HG03025 (cell line): ENCODE measurements at regions not wholly inside any gene's neighbourhood (a gene's known extent, or its start where the extent isn't known, plus 50 kb on each side); places are given as distances from the start of the nearest gene placed in this dataset.
"Not testable (repeated sequence)": the region's sequence is repeated elsewhere in the genome, so short reads cannot be mapped to it uniquely, and the experiment has no call there.

Experiments used
- ATAC-seq: cut with Tn5 transposase; IDR thresholded peaks from one replicate; pipeline ENCODE4 v1.9.1; 2021; ENCODE audit warnings: mild to moderate bottlenecking, moderate library complexity; ENCODE audit not compliant: unreplicated experiment, low FRiP score

- no peak for ATAC-seq
Observed at GRCh38 chr6:71049198-71049770, 92.4 kb upstream of the B3GAT2 start.

GRCh38 chr6:71053475-71053874 is 96.6 kb upstream of the B3GAT2 start:
- ATAC-seq = no peak

DNA sequence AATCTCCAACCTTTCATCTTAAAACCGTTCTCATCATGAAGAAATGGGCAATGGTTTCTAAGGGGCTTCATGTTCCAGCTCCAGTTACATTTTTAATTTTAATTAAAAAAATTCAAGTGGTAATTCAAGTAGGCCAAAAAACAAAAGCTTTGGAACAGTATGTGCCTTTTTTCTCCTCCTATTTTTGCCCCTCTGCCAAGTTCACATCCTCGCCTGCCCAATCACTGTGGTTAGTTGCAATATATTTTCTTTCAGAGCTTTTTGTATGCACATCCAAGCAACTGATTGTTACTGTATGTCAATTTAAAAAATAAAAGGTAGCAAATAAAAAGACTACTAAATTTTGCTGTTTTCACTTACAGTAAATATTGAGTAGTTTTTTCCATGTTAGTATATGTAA is 99.8 kb upstream of the B3GAT2 start:
- ATAC-seq = no peak

DNA sequence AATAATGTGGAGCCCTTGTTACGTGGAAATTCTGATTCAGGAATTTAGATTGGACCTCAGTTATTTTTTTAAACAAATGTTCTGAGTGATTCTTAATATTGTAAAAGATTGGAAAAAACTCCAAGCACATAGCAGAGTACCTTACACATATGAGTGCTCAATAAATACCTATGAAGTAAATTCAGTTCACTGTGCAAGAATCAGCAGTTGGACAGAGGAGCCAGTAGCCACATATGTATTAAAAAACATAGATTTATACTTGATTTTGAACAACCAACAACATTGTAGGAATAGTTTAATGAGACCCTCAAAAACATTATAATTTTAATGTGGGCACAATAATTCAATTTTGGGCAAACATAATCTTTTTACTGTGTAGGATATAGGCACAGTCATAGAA is 109.3 kb upstream of the B3GAT2 start:
- no peak for ATAC-seq

DNA sequence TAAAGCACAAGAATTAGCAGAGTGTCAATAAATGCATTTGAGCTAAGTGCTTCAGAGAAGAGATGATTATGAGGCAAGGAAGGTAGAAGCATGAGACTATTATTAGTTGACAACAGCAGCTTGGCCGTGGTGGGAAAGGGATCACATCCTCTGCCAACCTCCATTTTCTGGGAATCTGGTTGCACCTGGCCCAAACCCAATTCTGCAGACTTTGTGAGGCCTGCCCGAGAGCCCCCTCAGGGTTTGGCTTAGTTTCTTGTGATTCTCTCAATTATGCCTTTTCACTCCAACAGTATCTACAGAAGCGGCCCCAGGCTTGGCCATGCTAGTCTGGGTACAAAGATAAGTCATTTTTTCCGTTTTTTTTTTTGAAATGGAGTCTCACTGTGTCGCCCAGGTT is 111.0 kb upstream of the B3GAT2 start:
- no peak for ATAC-seq

DNA sequence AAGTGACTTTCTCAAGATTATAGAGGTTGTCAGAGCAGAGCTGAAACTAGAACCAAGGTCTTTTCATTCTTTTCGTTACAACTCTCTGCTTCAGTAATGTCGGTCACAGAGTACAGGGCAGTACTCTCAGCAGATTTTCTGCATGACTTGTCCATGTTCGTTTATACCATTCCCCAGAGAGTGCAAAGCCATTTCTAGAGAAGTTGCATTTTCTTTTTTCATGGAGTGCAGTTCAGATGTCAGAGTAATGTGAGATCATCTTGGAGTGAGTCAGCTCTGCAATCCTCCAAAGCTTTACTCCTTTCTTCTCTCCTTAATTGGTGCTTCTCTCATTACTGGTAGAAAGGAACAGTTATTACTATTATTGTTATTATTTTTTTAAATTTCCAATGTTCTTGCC is 115.6 kb upstream of the B3GAT2 start:
- no peak for ATAC-seq

- ATAC-seq = no peak
Observed at GRCh38 chr6:71077655-71078054, 120.8 kb upstream of the B3GAT2 start.

DNA sequence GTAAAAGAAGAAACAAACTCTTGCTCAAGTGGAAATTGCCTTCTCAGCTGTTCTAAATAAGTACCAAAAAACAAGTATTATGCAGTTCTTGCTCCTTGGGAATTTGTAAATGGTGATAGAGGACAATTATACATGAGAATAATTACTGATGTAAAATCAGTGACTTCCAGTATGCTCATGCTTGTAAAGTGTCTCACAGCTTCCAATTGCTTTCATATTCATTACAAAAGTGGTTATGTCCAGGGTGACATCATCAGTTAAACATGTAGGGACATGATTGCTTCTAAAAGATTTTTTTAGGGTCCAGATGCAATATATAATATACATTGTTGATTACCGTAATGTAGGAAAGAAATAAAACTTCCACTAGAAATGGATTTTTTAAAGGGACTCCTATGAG is 122.8 kb upstream of the B3GAT2 start:
- ATAC-seq = no peak

GRCh38 chr6:71080133-71080532 is 123.3 kb upstream of the B3GAT2 start:
- ATAC-seq = no peak

DNA sequence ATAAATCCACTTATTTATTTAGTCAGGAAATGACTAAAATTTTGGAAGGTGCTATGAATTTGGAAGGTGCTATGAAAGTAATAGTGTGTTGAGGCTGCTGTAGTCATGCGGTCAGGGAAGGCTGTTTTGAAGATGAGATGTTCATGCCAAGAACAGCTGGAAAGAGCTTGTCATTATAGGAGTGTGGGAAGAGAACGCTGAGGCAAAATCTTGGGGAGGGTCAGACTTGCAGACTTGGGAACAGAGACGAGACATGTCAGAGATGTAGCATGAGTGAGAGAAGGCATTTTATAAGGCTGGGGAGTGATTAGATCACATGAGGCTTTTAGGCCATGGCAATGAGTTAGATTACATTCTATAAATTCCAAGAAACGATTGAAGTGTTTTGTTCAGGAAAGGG is 124.0 kb upstream of the B3GAT2 start:
- no peak for ATAC-seq

GRCh38 chr6:71082033-71082650 is 125.3 kb upstream of the B3GAT2 start:
- ATAC-seq = no peak

DNA sequence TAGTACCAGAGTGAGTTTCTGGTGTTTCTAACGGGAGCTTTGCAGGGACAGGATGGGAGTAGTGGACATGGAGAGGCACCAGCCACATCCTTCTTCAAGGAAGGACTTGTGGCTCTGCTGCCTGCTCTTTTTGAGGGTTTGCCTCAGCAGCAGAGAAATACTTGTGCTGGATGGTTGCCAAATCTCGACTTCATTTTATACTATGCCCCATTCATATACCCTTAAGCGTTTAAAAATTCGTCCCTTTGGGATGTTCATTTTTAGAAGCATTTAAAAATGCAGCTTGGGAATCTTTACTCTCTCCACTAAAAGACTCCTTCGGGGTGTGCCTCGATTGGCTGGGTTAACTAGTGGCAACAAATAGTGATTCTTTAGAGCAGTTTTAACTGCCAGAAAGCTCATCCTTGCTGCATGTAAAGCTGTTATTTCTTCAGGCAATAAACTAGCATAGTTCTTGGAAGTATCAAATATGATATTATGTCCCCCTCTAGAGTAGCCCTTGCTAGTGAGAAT is 126.5 kb upstream of the B3GAT2 start:
- no peak for ATAC-seq

DNA sequence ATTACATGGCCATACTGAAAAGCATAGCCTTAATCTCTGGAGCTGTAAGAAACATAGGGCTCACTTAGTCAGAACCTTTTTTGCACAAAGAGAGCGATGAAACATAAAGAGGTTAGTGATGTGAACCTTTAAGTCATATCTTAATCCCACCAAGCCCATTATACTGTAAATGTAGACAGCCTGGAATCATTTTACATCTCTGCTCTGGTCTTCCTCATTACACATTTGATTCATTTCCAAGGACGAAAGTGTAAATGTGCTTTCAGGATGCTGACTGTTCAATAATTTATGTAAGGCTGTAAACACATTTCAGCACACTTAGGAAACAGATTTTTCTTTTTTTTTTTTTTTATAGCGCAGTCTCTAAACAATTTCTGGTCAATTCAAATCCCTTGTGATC is 131.3 kb upstream of the B3GAT2 start:
- no peak for ATAC-seq

DNA sequence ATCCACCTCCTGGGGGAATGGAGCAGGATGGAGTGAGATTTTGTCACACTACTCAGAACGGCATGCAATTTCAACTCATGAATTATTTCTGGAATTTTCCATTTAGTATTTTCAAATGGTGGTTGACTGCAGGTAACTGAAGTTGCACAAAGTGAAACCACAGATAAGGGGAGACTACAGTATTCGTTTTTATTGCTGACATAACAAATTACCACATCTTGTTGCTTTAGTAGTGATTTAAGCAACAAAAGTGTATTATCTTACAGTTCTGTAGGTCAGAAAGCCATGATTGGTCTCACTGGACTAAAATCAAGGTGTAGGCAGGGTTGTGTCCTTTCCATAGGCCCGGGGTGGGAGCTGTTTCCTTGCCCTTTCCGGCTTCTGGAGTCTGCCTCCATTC is 133.4 kb upstream of the B3GAT2 start:
- no peak for ATAC-seq

DNA sequence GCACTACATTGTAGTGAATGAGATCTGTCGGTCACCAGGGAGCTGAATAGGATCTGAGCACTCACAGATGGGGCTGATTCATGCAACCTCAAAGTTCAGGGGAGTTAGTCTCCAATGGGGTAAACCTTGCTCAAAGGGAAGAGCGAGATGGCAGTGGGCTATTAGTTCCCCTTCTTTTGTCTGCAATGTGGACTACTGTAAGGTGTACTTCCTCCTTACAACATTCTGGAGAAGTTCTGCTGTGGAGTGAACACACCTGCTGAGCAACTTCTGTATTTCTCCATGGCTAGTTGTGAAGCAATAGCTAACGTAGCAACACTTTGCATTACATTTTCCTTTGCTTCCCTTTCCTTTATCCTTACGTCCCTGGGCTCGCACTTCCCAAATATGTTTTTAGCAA is 134.3 kb upstream of the B3GAT2 start:
- ATAC-seq = no peak

DNA sequence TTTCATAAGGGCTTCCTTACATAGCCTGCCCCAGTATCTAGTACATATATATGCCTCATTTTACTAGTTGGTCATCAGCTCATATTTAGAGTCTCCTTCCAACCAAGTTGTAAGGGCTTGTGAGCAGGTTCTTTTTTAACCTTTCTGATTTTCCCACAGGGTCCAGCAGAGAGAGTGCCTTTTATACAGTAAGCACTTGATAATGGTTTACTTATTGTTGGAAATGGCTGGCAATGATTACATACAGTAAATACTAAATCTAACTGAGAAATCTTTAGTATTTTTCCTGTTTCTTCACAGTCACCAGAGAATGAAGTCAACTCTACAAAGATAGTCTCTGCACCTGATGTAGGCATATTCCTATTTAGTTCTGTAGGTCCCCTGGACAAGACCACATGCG is 135.1 kb upstream of the B3GAT2 start:
- no peak for ATAC-seq

- ATAC-seq = not testable (repeated sequence)
Observed at GRCh38 chr6:71097264-71097663, 140.4 kb upstream of the B3GAT2 start.

DNA sequence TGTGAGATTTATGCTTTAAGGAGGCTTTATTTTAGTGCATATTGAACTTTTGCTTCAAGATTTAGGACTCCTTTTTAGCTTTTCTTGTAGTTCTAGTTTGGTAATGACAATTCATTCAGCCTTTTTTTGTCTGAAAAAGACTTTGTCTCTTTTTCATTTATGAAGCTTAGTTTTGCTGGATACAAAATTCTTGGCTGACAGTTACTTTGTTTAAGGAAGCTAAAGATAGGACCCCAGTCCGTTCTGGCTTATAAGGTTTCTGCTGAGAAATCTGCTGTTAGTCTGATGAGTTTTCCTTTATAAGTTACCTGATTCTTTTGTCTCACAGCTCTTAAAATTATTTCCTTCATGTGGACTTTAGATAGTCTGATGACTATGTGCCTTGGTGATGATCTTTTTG is 142.8 kb upstream of the B3GAT2 start:
- no peak for ATAC-seq

- no peak for ATAC-seq
Observed at GRCh38 chr6:71103130-71103529, 146.3 kb upstream of the B3GAT2 start.

DNA sequence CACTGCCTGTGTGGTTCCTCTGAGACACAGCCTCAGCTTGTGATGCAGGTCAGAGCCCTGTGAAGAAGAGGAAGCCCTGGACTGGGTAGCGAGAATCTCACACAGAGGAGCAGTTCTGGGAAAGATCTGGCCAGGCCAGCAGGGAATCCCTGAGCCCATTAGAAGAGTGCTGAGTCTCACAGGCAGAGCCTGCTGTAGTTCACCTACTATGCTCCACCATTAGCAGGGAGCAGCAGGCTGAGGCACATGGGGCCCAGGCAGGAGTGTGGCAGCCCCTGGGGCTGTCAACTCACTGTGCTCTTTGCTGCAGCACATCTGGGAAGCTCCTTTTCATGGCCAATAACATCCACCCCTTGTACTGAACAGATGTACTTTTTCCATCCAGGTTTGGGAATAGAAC is 146.8 kb upstream of the B3GAT2 start:
- ATAC-seq = no peak

DNA sequence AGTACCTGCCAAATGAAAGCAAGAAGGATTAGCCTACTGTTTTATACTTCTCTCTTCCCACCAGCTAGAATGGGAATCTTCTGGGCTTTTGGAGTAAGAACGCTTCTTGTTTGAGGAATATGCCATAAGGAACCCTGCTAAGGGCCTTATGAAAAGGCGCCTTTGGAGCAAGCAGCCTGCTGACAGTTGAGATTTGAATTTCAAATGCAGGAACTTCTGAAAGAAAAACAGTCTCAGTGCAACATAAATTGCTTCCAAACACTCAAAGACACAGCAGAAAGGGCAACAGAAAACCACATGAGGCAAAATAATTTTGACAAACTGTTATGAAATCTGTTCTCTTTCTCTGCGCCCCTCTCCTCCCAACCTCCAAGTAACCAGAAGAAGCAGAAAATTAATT is 149.4 kb upstream of the B3GAT2 start:
- ATAC-seq = no peak

DNA sequence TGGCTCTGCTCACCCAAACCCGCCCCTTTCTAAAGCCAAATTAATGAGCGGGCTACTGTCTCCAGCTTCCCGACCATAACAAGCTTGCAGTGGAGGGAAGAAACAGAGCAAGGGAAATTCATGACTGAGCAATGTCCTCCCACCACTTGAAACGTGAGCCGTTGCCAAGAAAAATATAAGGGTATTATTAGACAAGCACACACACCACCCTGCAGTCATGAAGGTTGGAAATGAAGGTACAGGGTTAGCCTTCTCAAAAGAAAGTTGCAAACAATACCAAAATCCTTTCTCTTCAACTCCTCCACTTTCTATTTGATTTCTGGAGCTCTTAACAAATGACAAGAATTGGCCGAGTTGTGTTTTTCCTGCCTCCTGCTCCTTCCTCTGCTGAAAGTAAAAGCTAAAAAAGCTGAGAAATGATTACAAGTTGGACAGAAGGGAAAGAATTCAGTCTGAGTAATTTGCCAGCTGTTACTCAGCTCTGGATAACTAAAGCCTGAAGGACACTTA is 151.1 kb upstream of the B3GAT2 start:
- no peak for ATAC-seq
